HuH-7.5 (cell line): ENCODE measurements at regions not wholly inside any gene's neighbourhood (a gene's known extent, or its start where the extent isn't known, plus 50 kb on each side); places are given as distances from the start of the nearest gene placed in this dataset.
A peak's percentile ranks its signal among the peaks of the same experiment; 100 is the strongest.
"Not testable (repeated sequence)": the region's sequence is repeated elsewhere in the genome, so short reads cannot be mapped to it uniquely, and the experiment has no call there.

Source experiments
- DNase-seq: peaks from one replicate; pipeline ENCODE4 v3.0.0; 2011; ENCODE audit warnings: low spot score

DNA sequence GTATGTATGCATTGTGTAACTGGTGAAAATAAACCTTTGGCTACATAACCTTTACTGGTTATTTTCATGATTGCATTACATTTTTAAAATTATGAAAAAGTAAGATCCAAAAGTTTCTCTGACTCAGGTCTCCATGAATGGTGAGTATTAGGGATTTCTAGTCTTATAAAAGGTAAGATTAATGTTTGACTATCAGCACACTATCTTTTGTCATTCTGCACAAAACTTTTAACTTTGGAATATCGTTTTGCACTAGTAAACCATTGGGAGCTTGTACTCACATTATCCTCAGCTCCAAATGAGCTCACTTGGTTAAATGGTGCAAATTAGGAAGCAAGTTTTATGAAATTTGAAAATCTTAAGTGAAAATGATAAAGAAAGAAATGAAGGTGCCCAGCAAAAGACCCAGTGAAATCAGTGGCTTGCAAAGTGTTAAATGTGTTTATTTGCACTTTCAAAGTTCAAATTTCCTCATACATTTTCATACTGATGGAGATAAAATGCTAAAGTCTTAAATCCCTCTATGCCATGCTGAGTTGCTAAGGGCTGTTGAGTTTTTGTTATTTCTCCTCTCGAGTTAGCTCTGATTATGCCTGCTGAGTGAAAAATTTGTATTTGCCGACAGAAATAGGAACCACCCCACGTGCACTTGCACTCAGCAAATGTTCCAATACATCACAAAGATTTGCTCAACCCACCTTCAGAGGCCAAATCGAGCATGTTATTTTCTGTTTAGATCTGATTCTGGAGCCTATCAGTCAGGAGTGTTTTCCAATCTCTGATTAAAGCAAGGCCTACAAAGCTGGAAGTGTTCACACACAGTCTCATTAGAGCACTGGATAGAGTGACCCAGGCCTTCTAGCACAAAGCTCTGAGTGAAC is 885.7 kb downstream of the NR2F1-AS1 start:
- DNase-seq = no peak

DNA sequence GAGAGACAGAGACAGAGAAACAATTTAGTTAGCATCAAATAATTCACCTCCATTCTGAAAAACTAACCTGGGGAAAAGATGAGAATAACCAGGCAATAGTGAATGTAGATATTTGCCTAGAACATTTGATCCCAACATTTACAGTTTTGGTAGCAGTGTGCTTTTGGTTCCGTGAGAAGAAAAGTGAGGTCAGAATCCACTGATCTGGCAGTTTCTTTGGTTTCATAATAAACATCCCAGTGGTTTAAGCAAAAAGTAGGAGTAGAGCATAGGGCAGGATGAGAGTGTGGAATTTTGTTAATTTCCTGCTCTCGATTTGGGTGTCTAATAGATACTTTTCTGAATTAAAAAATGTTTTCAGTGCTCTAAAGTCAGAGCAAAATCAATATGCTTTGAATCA is 887.0 kb downstream of the NR2F1-AS1 start:
- DNase-seq = no peak

DNA sequence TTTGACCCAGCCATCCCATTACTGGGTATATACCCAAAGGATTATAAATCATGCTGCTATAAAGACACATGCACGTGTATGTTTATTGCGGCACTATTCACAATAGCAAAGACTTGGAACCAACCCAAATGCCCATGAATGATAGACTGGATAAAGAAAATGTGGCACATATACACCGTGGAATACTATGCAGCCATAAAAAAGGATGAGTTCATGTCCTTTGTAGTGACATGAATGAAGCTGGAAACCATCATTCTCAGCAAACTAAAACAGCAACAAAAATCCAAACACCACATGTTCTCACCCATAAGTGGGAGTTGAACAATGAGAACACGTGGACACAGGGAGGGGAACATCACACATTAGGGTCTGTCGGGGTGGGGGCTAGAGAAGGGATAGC is 889.1 kb downstream of the NR2F1-AS1 start:
- not testable (repeated sequence) for DNase-seq

DNA sequence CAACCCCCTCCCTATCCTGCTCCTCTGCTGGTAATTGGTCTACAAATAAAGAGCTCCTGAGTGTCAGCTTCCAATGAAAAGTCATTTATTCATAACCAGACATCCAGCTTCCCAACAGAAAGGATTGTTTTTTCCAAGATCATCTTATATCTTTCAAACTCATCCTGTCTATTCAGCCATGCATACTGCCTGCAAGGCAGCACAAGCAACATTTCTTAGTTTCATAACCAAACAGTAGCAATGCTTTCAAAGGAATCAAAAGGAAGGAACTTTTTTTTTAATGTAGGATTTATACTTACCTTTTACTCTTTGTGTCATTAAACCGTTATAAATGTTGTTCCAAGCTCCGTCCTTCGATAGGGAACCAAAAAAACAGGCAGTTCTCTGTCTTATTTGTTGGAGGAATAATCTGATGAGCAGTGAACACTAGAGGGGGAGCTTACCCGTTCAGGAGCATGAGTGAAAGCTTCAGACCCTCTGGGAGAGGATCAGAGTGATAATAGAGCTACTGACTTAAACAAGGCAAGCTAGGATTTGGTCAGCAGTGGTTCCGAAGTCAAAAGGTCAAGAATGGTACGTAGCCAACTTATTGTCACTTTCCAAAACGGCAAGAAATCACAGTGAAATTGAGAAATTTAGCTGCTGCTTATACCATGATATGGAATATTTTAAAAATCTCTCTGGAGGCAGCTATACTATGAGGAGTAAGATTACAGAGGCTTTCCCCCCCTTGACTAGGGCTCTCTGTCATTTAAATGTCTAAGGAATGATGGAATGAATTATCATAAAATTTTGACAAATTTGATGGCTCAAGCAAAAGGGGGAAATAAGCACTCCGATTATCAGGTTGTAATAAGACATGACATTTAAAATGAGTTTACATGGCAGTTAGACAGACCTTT is 892.9 kb downstream of the NR2F1-AS1 start:
- DNase-seq = peak; percentile 36

DNA sequence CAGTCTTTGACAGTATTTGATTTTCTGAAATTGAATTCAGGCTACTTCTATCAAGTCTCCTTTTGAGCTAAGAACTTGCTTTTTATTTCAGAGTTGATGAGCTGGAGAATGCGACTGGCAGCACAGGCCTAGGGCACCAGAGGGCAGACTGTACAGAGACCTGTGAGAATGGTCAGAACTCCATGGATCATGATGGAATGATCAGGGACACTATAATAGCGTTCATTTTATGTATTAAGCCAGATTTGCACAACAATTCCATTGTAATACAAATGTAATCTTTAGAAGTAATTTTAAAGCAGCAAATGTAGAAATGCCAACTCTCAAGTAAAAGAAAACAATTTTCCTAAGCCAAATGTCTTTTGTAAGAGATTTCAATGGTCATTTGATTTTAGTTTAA is 902.4 kb downstream of the NR2F1-AS1 start:
- DNase-seq = no peak

DNA sequence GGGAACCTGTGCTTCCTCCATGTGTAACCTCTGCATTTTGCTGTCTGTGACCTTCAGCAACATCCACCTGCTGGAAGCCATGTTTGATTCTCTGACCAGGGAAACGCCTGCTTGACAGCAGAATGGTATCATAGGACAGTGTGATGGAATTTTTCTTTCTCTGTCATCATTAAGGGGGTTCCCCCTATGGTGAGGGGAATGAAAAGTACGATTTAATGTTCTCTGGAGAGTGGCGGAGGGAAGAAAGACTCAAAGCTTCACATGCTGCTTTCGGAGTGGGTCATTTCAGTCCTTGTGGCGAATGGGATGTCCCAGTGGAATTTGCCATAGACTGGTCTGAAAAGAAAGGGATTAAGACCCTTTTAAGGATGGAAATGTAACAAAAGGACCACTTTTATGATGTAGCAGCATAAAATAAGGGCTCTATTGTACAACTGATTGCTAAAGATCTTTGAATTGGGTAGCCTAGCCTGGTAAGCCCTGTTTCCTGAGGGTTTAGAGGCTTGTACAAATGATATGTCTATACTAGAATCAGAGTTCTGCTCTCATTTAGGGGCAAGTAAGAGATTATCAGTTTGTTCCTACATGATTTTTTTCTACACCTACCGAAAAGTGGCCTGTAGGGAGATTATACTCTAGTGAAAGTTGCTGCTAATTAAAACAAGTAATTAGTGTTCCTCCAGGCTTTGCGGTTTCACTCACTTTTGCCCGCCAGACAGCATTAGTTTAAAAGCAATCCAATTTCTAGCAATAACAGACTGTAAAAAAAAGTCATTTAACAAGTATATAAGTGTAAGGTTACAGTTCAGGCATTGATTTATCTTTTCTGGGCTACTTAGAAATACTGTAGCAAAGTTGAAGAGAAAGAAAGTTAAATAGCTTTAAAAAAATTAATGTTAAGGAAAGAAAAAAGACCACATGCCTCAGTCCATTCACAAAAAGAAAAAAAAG is 904.5 kb downstream of the NR2F1-AS1 start:
- DNase-seq = no peak

DNA sequence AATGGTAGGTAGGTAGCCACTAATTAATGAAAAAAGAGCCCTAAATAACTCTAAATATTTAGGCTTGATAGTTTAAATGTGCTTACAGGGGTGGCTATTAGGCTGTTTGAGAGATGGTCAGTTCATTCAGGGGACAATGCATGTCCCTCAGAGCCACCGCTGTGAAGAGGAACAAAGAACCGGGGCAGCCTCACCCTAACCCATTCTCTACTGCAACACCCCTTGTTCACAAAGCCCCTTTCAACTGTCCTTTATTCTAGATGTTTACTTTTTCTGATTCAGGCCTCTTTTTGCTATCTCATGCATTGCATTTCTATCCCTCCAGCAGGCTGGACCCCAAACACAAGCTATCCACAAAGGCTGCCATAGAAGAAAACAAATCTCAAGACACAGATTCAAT is 906.7 kb downstream of the NR2F1-AS1 start:
- DNase-seq = no peak

DNA sequence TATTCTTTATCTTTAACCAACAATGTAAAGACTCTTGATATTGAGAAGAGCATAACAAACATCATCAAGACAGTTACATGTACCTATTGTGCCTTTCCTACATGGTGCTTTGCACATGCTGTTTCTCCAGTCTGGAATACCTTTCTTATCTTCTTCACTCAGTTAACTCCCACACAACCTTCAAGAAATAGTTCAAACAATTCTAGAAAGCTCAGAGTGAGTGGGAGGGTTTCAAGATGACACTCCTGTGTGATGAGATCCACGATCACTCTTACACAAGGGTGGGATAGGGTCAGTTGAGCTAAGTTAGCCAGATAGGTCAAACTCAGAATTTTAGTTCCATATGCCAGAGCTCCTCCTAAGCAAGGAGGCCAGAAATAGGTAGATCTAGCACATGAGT is 915.5 kb downstream of the NR2F1-AS1 start:
- no peak for DNase-seq

DNA sequence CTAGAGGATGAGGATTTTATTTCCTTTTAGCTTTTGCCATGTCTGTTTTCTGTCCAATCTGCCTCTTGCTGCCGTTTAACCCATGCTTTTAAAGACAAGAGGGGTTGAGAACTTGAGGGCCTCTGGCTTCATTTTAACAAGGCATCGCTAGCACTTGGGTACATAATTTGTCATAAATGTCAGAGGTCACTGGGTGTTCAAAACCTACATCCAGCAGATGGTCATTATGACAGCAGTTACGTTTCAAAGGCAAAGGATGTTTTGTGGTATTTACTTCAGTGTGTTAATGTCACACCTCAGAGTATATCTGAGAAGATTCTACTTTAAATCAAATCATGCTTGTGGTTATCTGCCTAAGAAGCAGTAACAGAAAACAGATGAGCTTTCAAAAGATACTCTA is 918.3 kb downstream of the NR2F1-AS1 start:
- no peak for DNase-seq

DNA sequence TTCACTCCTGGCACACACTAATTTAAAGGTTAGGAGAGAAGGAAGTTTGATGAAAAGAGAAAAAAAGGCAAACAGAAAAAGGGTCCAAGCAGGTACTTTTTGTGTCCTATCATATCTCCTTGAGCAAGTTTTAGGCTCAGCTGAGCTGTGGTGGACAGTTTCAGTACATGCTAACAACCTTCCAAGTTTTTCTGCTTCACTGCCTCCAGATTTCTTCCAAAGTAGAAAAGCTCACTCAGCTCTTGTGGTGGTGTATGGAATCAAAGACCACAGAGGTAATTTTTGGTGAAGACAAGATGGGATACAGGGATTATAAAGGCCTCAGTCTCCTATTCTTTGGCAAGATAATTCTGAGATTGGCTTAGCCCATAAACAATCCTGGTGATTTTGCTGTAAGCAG is 921.8 kb downstream of the NR2F1-AS1 start:
- no peak for DNase-seq

DNA sequence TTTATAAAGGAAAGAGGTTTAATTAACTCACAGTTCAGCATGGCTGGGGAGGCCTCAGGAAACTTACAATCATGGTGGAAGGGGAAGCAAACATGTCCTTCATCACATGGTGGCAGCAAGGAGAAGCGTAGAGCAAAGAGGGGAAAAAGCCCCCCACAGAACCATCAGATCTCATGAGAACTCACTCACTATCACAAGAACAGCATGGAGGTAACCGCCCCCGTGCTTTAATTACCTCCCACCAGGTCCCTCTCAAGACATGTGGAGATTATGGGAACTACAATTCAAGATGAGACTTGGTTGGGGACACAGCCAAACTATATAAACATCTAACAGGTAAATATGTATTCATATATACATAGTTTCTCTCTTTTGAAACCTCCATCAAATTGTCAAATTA is 926.4 kb downstream of the NR2F1-AS1 start:
- not testable (repeated sequence) for DNase-seq

DNA sequence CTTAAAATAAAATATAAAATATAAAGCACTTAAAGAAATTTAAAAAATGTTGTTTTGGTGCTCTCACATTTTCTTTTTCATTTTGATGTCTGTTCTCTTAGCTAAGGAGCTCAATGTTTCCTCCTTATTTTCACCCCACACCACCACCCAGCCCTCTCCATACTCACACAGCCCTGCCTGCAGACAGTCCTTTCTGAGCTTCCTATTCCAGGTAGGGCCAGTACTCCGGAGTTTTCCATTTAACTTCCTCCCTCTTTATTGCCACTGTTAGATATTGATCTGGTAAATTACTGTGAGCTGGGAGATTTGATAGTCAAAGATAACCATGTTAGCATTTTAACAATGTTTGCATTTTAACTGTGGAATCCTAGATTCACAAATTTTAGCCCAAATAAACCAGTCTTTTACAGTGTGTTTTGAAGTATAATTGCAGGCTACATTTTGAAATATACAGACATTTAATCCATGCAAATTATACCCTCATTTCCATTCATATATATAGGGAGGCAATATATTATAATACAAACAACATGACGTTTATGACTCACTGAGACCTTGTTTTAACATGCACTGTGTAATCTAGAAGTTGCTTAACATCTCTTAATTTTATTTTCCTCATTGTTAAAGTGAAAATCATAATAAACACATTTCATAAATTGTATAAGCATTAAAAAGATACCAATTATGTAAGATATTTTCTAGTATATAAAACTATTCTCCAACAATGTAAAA is 927.1 kb downstream of the NR2F1-AS1 start:
- no peak for DNase-seq

DNA sequence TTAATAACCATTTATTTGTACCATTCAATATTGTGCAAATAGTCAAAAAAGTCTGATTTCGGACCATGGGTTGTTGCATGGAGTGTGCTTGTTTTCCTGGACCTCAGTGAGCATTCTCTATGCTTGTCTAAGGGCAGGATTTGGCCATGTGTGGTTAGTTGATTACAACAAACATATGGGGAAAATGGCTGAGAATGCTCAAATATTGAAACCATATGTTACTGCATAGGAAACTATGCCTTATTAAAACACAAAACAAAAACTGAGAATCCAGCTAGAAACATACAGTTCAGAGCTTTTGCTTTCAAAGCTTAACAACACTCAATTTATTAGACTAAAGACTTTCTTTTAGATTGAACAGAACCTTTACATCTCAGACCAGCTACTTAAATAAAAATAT is 928.3 kb downstream of the NR2F1-AS1 start:
- DNase-seq = no peak

DNA sequence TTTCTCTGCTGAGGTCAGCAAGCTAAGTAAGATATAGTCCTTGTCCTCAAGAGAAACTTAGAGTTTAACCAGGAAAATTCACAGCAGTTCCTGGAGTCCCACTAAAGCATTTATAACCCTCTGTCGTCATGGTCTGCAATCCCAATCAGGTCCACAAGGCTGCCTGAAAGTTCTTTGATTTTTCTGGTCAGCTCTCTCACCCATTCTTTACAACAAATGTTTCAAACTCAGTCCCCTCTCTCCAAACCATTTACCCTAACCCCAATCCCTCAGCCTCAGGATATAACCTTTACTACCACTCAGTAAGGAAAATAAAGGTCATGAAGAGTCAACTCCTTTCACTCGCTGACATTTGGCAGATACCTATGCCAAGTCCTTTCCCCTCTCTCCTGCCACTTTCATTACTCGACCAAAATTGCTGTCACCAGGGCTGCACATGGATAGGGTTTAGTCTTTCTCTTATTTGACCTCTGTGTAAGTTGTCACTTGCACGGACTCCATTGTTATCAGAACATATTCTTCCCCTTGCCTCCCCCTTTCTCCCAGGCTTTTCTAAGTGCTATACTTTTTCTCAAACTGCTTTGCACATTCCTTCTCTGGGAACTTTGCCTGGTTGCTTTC is 936.6 kb downstream of the NR2F1-AS1 start:
- DNase-seq = no peak

DNA sequence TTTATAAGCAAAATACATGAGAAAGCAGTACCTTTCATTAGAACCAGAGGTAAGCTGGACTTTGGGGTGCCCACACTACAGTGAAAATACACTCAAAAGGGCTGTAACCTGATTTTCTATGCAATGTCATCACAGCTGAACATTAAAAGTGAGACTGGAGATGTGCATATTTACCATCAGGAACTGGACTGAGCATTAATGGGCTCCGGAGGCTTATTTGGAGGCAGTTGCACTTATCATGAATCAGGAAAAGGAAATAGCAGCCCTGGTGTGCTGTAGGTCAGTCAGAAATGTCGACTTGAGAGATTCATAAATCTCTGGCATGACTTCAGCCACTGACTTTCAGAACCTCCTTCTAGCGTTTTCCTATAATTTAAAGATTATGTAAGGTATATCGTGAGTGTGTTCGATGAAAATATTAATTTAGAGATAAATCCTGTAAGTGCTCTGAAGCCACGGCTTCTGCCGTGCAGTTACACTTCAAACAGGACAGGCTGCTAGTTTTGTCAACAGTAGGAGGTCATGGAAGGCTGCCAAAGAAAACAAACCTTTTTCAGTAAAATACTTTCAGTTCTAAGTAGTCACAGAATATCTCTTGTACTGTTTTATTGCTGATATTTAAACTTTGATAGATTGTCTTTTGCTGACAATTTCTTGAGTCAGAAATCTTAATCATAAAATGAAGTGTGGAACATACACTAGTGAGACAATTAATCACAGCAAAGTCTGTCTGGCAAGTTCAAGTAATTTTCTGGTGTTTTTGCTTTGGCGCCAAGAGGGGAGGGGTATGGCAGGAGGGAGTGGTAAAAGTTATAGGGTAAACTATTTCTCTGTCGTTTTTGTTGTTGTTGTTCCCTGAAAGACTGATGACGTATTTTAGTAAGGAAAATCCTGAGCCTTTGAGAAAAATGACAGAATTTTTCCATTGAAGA is 939.7 kb downstream of the NR2F1-AS1 start:
- no peak for DNase-seq

DNA sequence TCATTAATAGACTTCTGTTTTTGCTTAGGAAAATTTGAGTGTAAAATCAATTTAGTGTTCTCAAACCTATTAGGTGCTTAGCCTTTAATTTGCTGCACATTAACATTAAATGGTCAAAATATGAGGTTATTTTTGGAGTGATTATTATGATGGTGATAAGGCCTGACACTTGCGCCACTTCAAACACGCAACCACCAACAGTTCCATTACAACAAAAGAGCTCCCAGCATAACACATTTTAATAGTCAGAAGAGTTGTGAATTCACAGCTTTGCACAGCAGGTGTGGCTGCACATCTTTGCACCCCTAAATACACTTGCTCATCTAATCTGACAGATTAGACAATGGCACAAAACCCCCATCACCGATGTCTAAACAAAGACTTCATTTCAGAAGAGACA is 940.7 kb downstream of the NR2F1-AS1 start:
- no peak for DNase-seq

DNA sequence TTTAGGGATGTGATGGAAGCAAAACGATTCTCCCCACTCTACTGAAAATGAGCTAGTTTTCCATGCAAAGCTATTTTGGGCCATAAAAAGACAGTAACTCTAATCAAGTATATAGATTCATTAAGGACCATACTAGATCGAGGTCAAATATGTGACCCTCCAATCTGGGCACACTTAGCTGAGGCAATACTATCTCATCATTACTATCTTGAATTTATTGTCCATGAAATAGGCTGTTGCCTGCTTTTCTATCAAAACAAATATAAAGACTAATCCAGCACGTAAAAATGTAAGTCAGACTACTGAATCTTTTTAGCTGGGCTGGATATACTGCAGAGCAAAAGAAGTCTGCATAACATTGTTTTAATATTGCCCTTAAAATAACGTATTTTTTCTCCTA is 943.1 kb downstream of the NR2F1-AS1 start:
- DNase-seq = no peak

DNA sequence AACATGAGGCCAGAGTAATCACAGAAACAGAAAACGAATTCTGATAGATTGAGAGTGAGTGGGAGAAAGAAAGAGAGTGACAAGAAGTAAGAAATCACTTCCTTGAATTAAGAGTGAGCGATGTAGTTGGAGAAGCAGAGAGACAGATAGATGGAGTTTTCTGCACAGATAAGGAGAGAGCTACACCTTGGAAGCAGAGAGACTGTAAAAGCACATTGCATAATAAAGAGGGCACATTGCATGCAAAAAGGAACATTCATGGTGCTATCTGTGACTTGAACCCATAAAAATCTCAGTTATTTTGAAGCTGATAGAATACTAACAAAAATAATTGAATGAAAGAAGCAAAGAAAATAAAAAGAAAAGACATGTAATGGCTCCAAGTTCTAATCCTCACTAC is 943.8 kb downstream of the NR2F1-AS1 start:
- no peak for DNase-seq

DNA sequence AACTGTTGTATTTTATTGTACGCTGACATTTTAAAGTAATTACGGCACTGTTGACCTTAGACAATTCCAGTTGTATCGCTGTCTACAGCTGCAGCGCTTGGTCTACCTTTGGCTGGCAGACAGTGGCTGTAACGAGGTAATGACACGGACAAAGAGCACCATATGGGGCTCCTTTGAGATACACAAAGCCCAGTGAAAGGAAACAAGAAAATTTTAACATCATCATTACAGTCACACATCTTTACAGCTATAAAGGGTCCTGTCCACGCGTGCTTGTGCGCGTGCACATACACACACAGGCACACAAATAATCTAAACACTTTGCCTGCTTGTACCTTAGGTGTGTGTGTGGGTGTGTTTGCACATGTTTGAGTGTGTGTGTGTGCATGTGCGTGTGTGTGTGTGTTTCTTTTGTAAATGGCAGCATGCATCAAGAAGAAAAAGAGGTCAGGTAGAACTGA is 946.0 kb downstream of the NR2F1-AS1 start:
- no peak for DNase-seq
